CD14-positive monocyte (primary cell): ENCODE measurements at regions not wholly inside any gene's neighbourhood (a gene's known extent, or its start where the extent isn't known, plus 50 kb on each side); places are given as distances from the start of the nearest gene placed in this dataset.

Experiments
- DNase-seq, 3 donors: peaks; one replicate each; pipeline ENCODE4 v3.0.0-alpha.2; 2011 to 2022
- H2AFZ ChIP-seq: 2 replicates; pipeline ENCODE4 v1.6.0; 2012; ENCODE audit warnings: mild to moderate bottlenecking, low read depth, low read length, inconsistent platforms; ENCODE audit not compliant: insufficient read depth, poor library complexity, severe bottlenecking
- H3K27ac ChIP-seq, 2 donors: 1 replicate in 1 of 2; 2 replicates in 1 of 2; pipeline ENCODE4 v1.5.1; 2012 to 2013; ENCODE audit warnings: low read length in 2 of 2, control low read depth in 1 of 2, inconsistent platforms in 1 of 2, low read depth in 1 of 2, mild to moderate bottlenecking in 1 of 2
- H3K27me3 ChIP-seq, 2 donors: one replicate each; pipeline versions ENCODE4 v1.6.0 to v1.6.1; 2011 to 2013; ENCODE audit warnings: low read length in 2 of 2; ENCODE audit not compliant: control insufficient read depth in 2 of 2, insufficient read depth in 2 of 2
- H3K36me3 ChIP-seq, 2 donors: replicated peaks in 1 of 2; 1 replicate in 1 of 2; 2 replicates in 1 of 2; pipeline versions ENCODE4 v1.5.1 to v1.6.1; 2012 to 2013; ENCODE audit warnings: low read length in 2 of 2, control low read depth in 1 of 2, inconsistent platforms in 1 of 2, mild to moderate bottlenecking in 1 of 2; ENCODE audit not compliant: insufficient read depth in 2 of 2, control insufficient read depth in 1 of 2
- H3K4me1 ChIP-seq, 2 donors: 1 replicate in 1 of 2; 2 replicates in 1 of 2; pipeline versions ENCODE4 v1.5.1 to v1.6.1; 2012 to 2013; ENCODE audit warnings: low read length in 2 of 2, control low read depth in 1 of 2, inconsistent platforms in 1 of 2, mild to moderate bottlenecking in 1 of 2, moderate library complexity in 1 of 2; ENCODE audit not compliant: insufficient read depth in 2 of 2, control insufficient read depth in 1 of 2
- H3K4me2 ChIP-seq: replicated peaks from 2 replicates; pipeline ENCODE3; 2012; ENCODE audit warnings: low read length, moderate library complexity, mild to moderate bottlenecking; ENCODE audit not compliant: poor library complexity, severe bottlenecking; ENCODE audit errors: extremely low read depth
- H3K4me3 ChIP-seq, 3 experiments: fragments of 200-600 bp in 1 of 3; sonication (generic) in 1 of 3; replicated peaks in 1 of 3; 1 replicate in 2 of 3; 2 replicates in 1 of 3; pipeline ENCODE4 v1.5.1; 2011 to 2013; ENCODE audit warnings: low read length in 3 of 3, mild to moderate bottlenecking in 3 of 3, control low read depth in 2 of 3, low read depth in 2 of 3, inconsistent platforms in 1 of 3, moderate library complexity in 1 of 3
- H3K79me2 ChIP-seq: 2 replicates; pipeline ENCODE4 v1.6.0; 2012; ENCODE audit warnings: mild to moderate bottlenecking, control low read depth, inconsistent platforms, low read length, moderate library complexity; ENCODE audit not compliant: insufficient read depth
- H3K9ac ChIP-seq: 2 replicates; pipeline ENCODE4 v1.6.0; 2017; ENCODE audit warnings: low read length, mild to moderate bottlenecking; ENCODE audit not compliant: insufficient read depth, poor library complexity, severe bottlenecking
- H3K9me3 ChIP-seq, 2 donors: replicated peaks in 1 of 2; 1 replicate in 1 of 2; 2 replicates in 1 of 2; pipeline versions ENCODE4 v1.5.1 to v1.6.1; 2012 to 2013; ENCODE audit warnings: low read length in 2 of 2, control low read depth in 1 of 2; ENCODE audit not compliant: control insufficient read depth in 1 of 2, insufficient read depth in 1 of 2
- H4K20me1 ChIP-seq: 2 replicates; pipeline ENCODE4 v1.6.0; 2012; ENCODE audit warnings: mild to moderate bottlenecking, low read length, control low read depth, moderate library complexity; ENCODE audit not compliant: insufficient read depth
- H3K27ac Mint-ChIP-seq, 7 donors: one replicate each; pipeline ENCODE4 v1.8.0; 2020; ENCODE audit warnings: mild to moderate bottlenecking in 7 of 7, mixed read lengths in 7 of 7, moderate library complexity in 6 of 7, inconsistent platforms in 2 of 7
- H3K27me3 Mint-ChIP-seq, 3 donors: one replicate each; pipeline ENCODE4 v1.8.0; 2021 to 2022; ENCODE audit warnings: low read depth in 3 of 3, mild to moderate bottlenecking in 3 of 3, mixed read lengths in 3 of 3, moderate library complexity in 3 of 3, inconsistent platforms in 1 of 3
- H3K36me3 Mint-ChIP-seq, 2 donors: one replicate each; pipeline ENCODE4 v1.8.0; 2020; ENCODE audit warnings: mixed read lengths in 2 of 2, inconsistent platforms in 1 of 2, mild to moderate bottlenecking in 1 of 2
- H3K4me1 Mint-ChIP-seq: one replicate; pipeline ENCODE4 v1.8.0; 2020; ENCODE audit warnings: mild to moderate bottlenecking, mixed read lengths
- H3K4me3 Mint-ChIP-seq, 2 donors: one replicate each; pipeline ENCODE4 v1.8.0; 2020; ENCODE audit warnings: mild to moderate bottlenecking in 2 of 2, mixed read lengths in 2 of 2, moderate library complexity in 1 of 2
- H3K9me3 Mint-ChIP-seq, 7 donors: one replicate each; pipeline ENCODE4 v1.8.0; 2020 to 2022; ENCODE audit warnings: mixed read lengths in 7 of 7, mild to moderate bottlenecking in 6 of 7, moderate library complexity in 6 of 7, inconsistent platforms in 2 of 7
- CTCF ChIP-seq: fragments of 200-600 bp; IDR thresholded peaks from one replicate; pipeline ENCODE4 v1.8.0; 2022; ENCODE audit warnings: antibody characterized with exemption, mild to moderate bottlenecking
- WGBS: methylation state at CpG from one replicate; pipeline ENCODE4 v1.1.5; 2013; ENCODE audit warnings: missing lambda C conversion rate; ENCODE audit not compliant: insufficient coverage; 5-methylcytosine and 5-hydroxymethylcytosine counted together
- intact Hi-C, 2 donors: fragments of 100-400 bp; cut with micrococcal nuclease; formaldehyde crosslinking; loops; one replicate each; pipeline versions ENCODE4 v1.15.0 to v1.15.1; 2023

GRCh38 chr3:102533784-102534183, 99.0 kb downstream of the ZPLD1 start:
- no peak overlapping the region for H3K9ac ChIP-seq
- no peak overlapping the region for H3K27ac ChIP-seq
- 40% methylated on average over 1 of the region's 4 CpGs for WGBS
- no peaks in the 10 kb centered on the region for H4K20me1 ChIP-seq
- no peak overlapping the region for H3K4me2 ChIP-seq
- peaks cover 0 to 2% of the 10 kb centered on the region in 2 donors for H3K27me3 ChIP-seq
- TF ChIP-seq CTCF: no peak
- no peak overlapping the region for H3K27ac Mint-ChIP-seq
- no peak overlapping the region for H3K4me3 ChIP-seq
- no peaks in the 10 kb centered on the region for H3K36me3 ChIP-seq
- H3K79me2 ChIP-seq: no peaks in the 10 kb centered on the region
- no peak for DNase-seq
- H3K4me1 ChIP-seq: peaks cover 7 to 10% of the 10 kb centered on the region in 2 donors
- H2AFZ ChIP-seq: no peak overlapping the region
- no peaks in the 10 kb centered on the region for H3K36me3 Mint-ChIP-seq
- H3K4me3 Mint-ChIP-seq: no peak overlapping the region
- H3K4me1 Mint-ChIP-seq: peaks cover 13% of the 10 kb centered on the region
- H3K27me3 Mint-ChIP-seq: no peaks in the 10 kb centered on the region
- H3K9me3 Mint-ChIP-seq: no peaks in the 10 kb centered on the region
- intact Hi-C loops: loop anchor here in 1 of 2 donors (5.0 kb wide), 1 partner anchor 726 kb away; no protein-coding TSS in a partner anchor
- no peaks in the 10 kb centered on the region for H3K9me3 ChIP-seq

GRCh38 chr3:102536456-102536855, 101.6 kb downstream of the ZPLD1 start:
- TF ChIP-seq CTCF: peak; percentile 31
- no peak overlapping the region for H3K27ac ChIP-seq
- intact Hi-C loops: no loop called here
- no peaks in the 10 kb centered on the region for H3K9me3 Mint-ChIP-seq
- H3K4me1 ChIP-seq: peaks cover 7 to 10% of the 10 kb centered on the region in 2 donors
- no peaks in the 10 kb centered on the region for H3K36me3 ChIP-seq
- H3K27ac Mint-ChIP-seq: peak overlapping the region in 1 of 7 donors; percentile 42
- H3K27me3 ChIP-seq: peaks cover 0 to 2% of the 10 kb centered on the region in 2 donors
- H2AFZ ChIP-seq: peak overlapping the region; percentile 42
- H3K4me3 ChIP-seq: no peak overlapping the region
- H3K4me1 Mint-ChIP-seq: peaks cover 13% of the 10 kb centered on the region
- H3K27me3 Mint-ChIP-seq: no peaks in the 10 kb centered on the region
- WGBS: 0% methylated on average over 1 of the region's 7 CpGs
- H3K36me3 Mint-ChIP-seq: no peaks in the 10 kb centered on the region
- DNase-seq: peak in 2 of 3 donors; percentile 7 to 21
- H3K79me2 ChIP-seq: no peaks in the 10 kb centered on the region
- H3K4me3 Mint-ChIP-seq: no peak overlapping the region
- no peaks in the 10 kb centered on the region for H4K20me1 ChIP-seq
- H3K9ac ChIP-seq: no peak overlapping the region
- no peaks in the 10 kb centered on the region for H3K9me3 ChIP-seq
- no peak overlapping the region for H3K4me2 ChIP-seq
